ENCODE measurements at regions not wholly inside any gene's neighbourhood (a gene's known extent, or its start where the extent isn't known, plus 50 kb on each side); places are given as distances from the start of the nearest gene placed in this dataset.

- Histone ChIP-seq H3K9me3 (ENCODE audit: control extremely low read depth in 1 of 3, control insufficient read depth in 2 of 3, insufficient read depth in 1 of 3, low read length in 2 of 3) (no peaks in the 10 kb centered on the region), H3K4me2 (replicated peaks; ENCODE audit: low read depth, low read length, poor library complexity, severe bottlenecking) (no peak overlapping the region), H4K20me1 (ENCODE audit: control insufficient read depth, insufficient read depth, low read length, poor library complexity, severe bottlenecking) (no peaks in the 10 kb centered on the region), H3K79me2 (ENCODE audit: control insufficient read depth, insufficient read depth, low read length) (no peaks in the 10 kb centered on the region), H3K36me3 (replicated peaks in 1 of 2; ENCODE audit: control extremely low read depth in 1 of 2, control insufficient read depth in 1 of 2, extremely low read depth in 1 of 2, insufficient read depth in 2 of 2, low read length in 1 of 2) (no peaks in the 10 kb centered on the region), H3K27ac (ENCODE audit: low read length in 2 of 2) (no peak overlapping the region), H3K27me3 (replicated peaks in 1 of 4; ENCODE audit: control extremely low read depth in 1 of 4, control insufficient read depth in 3 of 4, insufficient read depth in 4 of 4, low read length in 3 of 4) (no peaks in the 10 kb centered on the region), H3K9ac (ENCODE audit: low read length) (no peak overlapping the region), H3K4me3 (ENCODE audit: control extremely low read depth in 1 of 5, extremely low read depth in 1 of 5, insufficient read depth in 1 of 5, low read depth in 2 of 5, low read length in 4 of 5) (no peak overlapping the region), H2AFZ (ENCODE audit: insufficient read depth, low read depth, low read length, poor library complexity, severe bottlenecking) (no peak overlapping the region), H3K4me1 (ENCODE audit: control insufficient read depth in 2 of 2, insufficient read depth in 2 of 2, low read length in 2 of 2) (no peaks in the 10 kb centered on the region)
- Mint-ChIP-seq H3K4me3 (no peak overlapping the region), H3K9me3 (ENCODE audit: insufficient read depth) (no peaks in the 10 kb centered on the region), H3K4me1 (no peaks in the 10 kb centered on the region), H3K27me3 (no peaks in the 10 kb centered on the region), H3K27ac (no peak overlapping the region)
- ATAC-seq (ENCODE audit: low read depth): no peak
- WGBS (ENCODE audit: insufficient coverage): no CpG with 5 or more reads among the region's 3 CpGs
- TF ChIP-seq CTCF (IDR thresholded peaks at IDR 0.05) (no peak), EZH2 (IDR thresholded peaks at IDR 0.05; ENCODE audit: borderline replicate concordance, insufficient read depth, low read depth, low read length, poor library complexity, severe bottlenecking) (no peak)
- ChIA-PET CTCF (no interaction called here), POLR2A (no interaction called here)
- intact Hi-C loops (cut with micrococcal nuclease): no loop called here
- no peak for DNase-seq
Observed at GRCh38 chr5:106862450-106863193, 808.1 kb downstream of the EFNA5 start.

- DNase-seq (no peak), ATAC-seq (ENCODE audit: low read depth) (no peak)
- no peaks in the 10 kb centered on the region for H3K27me3 Mint-ChIP-seq
- TF ChIP-seq CTCF (IDR thresholded peaks at IDR 0.05) (no peak), EZH2 (IDR thresholded peaks at IDR 0.05; ENCODE audit: borderline replicate concordance, insufficient read depth, low read depth, low read length, poor library complexity, severe bottlenecking) (no peak)
- H4K20me1 ChIP-seq (ENCODE audit: control insufficient read depth, insufficient read depth, low read length, poor library complexity, severe bottlenecking): no peaks in the 10 kb centered on the region
- H3K27ac ChIP-seq (ENCODE audit: low read length in 2 of 2): no peak overlapping the region
- H2AFZ ChIP-seq (ENCODE audit: insufficient read depth, low read depth, low read length, poor library complexity, severe bottlenecking): no peak overlapping the region
- CTCF ChIA-PET: no interaction called here
- intact Hi-C loops (cut with micrococcal nuclease): no loop called here
- 83% methylated on average over 1 of the region's 3 CpGs for WGBS (ENCODE audit: insufficient coverage)
- H3K9me3 ChIP-seq (ENCODE audit: control extremely low read depth in 1 of 3, control insufficient read depth in 2 of 3, insufficient read depth in 1 of 3, low read length in 2 of 3): no peaks in the 10 kb centered on the region
- no peak overlapping the region for H3K9ac ChIP-seq (ENCODE audit: low read length)
- no peak overlapping the region for H3K4me3 Mint-ChIP-seq
- POLR2A ChIA-PET: no interaction called here
- no peak overlapping the region for H3K27ac Mint-ChIP-seq
- H3K4me1 ChIP-seq (ENCODE audit: control insufficient read depth in 2 of 2, insufficient read depth in 2 of 2, low read length in 2 of 2): no peaks in the 10 kb centered on the region
- H3K27me3 ChIP-seq (replicated peaks in 1 of 4; ENCODE audit: control extremely low read depth in 1 of 4, control insufficient read depth in 3 of 4, insufficient read depth in 4 of 4, low read length in 3 of 4): no peaks in the 10 kb centered on the region
- no peaks in the 10 kb centered on the region for H3K79me2 ChIP-seq (ENCODE audit: control insufficient read depth, insufficient read depth, low read length)
- H3K4me3 ChIP-seq (ENCODE audit: control extremely low read depth in 1 of 5, extremely low read depth in 1 of 5, insufficient read depth in 1 of 5, low read depth in 2 of 5, low read length in 4 of 5): no peak overlapping the region
- no peaks in the 10 kb centered on the region for H3K36me3 ChIP-seq (replicated peaks in 1 of 2; ENCODE audit: control extremely low read depth in 1 of 2, control insufficient read depth in 1 of 2, extremely low read depth in 1 of 2, insufficient read depth in 2 of 2, low read length in 1 of 2)
- H3K4me1 Mint-ChIP-seq: no peaks in the 10 kb centered on the region
- no peak overlapping the region for H3K4me2 ChIP-seq (replicated peaks; ENCODE audit: low read depth, low read length, poor library complexity, severe bottlenecking)
- no peaks in the 10 kb centered on the region for H3K9me3 Mint-ChIP-seq (ENCODE audit: insufficient read depth)
Observed at GRCh38 chr5:106860398-106861044, 810.2 kb downstream of the EFNA5 start.
